ENCODE measurements at regions not wholly inside any gene's neighbourhood (a gene's known extent, or its start where the extent isn't known, plus 50 kb on each side); places are given as distances from the start of the nearest gene placed in this dataset.

DNA sequence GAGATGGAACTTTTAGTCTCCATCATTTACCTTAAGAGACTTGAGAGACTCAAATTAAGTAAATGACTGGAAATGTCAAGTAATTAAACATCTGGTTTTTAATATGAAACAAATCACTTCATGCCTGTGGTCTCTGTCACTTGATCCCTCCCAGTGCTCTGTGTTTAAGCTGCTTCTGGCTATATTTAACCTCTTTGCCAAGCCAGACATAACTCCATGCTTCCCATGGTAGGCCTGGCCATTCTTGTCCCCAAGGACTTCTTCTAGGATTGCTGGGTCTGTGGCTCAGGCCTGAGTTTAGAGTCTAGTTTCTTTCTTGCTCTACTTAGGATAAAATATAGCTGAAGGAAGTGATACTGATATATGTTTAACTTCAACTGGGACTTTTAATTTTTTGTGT is 1013.6 kb downstream of the FLRT2 start:
- no peak overlapping the region for H3K4me3 ChIP-seq (ENCODE audit: low read depth, poor library complexity, severe bottlenecking)
- no peak for DNase-seq (ENCODE audit: low spot score in 2 of 2)
- intact Hi-C loops (cut with DNase I; ENCODE audit: low total_unique reads), result no loop called here
- TF ChIP-seq, protein P1, sequence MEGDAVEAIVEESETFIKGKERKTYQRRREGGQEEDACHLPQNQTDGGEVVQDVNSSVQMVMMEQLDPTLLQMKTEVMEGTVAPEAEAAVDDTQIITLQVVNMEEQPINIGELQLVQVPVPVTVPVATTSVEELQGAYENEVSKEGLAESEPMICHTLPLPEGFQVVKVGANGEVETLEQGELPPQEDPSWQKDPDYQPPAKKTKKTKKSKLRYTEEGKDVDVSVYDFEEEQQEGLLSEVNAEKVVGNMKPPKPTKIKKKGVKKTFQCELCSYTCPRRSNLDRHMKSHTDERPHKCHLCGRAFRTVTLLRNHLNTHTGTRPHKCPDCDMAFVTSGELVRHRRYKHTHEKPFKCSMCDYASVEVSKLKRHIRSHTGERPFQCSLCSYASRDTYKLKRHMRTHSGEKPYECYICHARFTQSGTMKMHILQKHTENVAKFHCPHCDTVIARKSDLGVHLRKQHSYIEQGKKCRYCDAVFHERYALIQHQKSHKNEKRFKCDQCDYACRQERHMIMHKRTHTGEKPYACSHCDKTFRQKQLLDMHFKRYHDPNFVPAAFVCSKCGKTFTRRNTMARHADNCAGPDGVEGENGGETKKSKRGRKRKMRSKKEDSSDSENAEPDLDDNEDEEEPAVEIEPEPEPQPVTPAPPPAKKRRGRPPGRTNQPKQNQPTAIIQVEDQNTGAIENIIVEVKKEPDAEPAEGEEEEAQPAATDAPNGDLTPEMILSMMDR (IDR thresholded peaks at IDR 0.05), result no peak
- no peak for TF ChIP-seq POLR2A (IDR thresholded peaks at IDR 0.05)

DNA sequence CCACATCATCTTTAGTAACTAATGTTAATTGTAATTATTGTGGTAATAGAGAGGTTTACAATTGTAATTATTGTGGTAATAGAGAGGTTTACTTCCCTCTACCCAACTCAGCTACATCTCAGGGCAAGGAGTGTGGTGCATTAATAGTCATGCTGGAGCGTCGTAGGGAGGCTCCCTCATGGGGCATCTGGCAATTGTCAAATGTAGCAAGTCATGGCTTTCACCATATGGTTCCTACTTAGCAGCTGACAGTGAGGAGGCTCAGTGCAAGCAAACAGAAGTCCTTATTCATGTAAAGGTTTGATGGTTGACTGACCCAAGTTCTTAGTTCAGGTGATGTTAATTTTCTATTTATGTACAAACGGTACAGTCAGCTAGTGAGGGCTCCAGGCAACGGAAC is 1012.0 kb downstream of the FLRT2 start:
- DNase-seq (ENCODE audit: low spot score in 2 of 2), result no peak
- H3K4me3 ChIP-seq (ENCODE audit: low read depth, poor library complexity, severe bottlenecking), result no peak overlapping the region
- intact Hi-C loops (cut with DNase I; ENCODE audit: low total_unique reads), result no loop called here
- WGBS, 2 donors, result 82 to 86% methylated on average over 4 of the region's 4 CpGs
- TF ChIP-seq POLR2A (IDR thresholded peaks at IDR 0.05), result no peak
- TF ChIP-seq, protein P1 (IDR thresholded peaks at IDR 0.05), result no peak

DNA sequence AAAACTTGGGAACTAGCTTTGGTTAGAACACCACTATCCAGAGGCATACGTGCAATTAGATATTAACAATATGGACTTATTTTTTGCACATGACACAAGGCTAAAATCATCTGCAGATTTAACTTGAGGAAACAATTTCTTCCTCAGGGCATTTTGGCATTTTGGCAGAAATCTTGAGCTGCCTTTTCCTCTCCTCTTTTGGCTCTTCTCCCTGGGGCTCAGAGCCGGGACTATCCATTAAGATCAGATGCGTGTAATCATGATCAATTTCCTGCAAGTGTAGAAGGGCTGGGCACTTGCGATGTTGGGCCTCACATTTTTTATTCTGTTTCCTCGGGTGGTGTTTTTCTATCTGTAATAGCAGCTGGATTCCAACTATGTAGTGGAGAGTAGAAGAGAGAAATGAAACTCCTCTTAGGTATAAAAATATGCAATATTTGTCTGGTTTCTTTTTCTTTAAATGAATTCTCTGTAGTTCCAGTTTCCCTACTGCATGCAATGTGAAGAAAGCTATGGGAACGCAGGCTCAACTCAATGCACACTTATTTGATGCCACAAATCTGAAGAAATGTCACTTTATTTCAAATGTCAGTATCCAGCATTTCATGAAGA is 1010.8 kb downstream of the FLRT2 start:
- intact Hi-C loops (cut with DNase I; ENCODE audit: low total_unique reads), result no loop called here
- no peak for DNase-seq (ENCODE audit: low spot score in 2 of 2)
- H3K4me3 ChIP-seq (ENCODE audit: low read depth, poor library complexity, severe bottlenecking), result no peak overlapping the region
- 23 to 29% methylated on average over 6 of the region's 6 CpGs for WGBS, 2 donors
- TF ChIP-seq POLR2A (IDR thresholded peaks at IDR 0.05), result no peak
- TF ChIP-seq, protein P1 (IDR thresholded peaks at IDR 0.05), result no peak

DNA sequence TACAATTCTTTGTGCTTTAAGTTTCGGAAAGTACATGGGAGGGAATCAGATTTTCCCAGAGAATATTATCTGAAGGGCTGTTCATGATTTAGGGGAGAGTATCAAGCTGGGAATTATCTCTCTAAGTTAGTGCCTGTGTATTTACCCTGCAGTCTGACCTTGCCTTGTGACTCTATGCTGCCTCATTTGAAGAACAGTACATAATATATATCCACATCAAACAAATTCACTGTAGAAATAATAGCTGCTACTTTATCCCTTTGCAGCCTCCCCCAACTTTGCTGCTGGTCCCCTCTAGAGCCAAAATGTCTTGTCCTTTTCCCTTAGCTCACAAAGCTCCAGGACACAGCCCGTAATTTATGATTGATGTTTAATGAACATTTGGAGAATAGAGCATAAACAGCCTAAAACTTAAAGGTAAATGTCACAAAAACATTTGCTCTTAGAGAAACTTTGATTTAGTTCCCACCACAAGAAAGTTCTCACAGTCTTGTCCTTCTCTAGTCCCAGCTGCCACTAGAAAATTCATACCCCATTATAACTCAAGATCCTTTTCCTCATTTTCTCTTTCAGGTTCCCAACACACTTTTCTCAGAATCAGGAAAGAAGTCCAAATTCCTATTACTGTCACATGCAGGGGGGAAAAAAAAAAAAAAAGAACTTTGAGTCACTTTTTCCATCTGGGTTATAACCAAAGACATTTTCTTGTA is 1009.6 kb downstream of the FLRT2 start:
- WGBS, 2 donors, result 77 to 78% methylated on average over 2 of the region's 2 CpGs
- no peak for DNase-seq (ENCODE audit: low spot score in 2 of 2)
- intact Hi-C loops (cut with DNase I; ENCODE audit: low total_unique reads), result no loop called here
- TF ChIP-seq, protein P1 (IDR thresholded peaks at IDR 0.05), result no peak
- no peak for TF ChIP-seq POLR2A (IDR thresholded peaks at IDR 0.05)
- H3K4me3 ChIP-seq (ENCODE audit: low read depth, poor library complexity, severe bottlenecking), result no peak overlapping the region

DNA sequence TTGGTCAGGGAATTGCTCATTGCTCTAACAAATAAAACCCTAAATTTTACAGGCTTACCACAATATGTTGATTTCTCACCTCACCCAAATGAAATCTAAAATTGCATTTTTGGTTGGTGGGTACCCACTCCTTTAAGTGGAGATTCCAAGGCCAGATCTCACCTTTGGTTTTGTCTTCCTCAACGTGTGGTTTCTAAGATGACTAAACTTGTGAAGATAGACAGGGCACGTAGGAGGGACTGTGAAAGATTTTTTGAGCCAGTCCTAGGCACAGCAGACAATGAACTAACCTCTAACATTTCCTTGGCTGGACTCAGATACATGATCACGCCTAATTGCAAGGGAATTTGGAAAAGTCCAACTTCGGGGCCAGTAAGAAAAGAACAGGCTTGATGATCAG is 1003.9 kb downstream of the FLRT2 start:
- WGBS, 2 donors, result 82 to 85% methylated on average over 4 of the region's 4 CpGs
- H3K4me3 ChIP-seq (ENCODE audit: low read depth, poor library complexity, severe bottlenecking), result no peak overlapping the region
- no peak for TF ChIP-seq POLR2A (IDR thresholded peaks at IDR 0.05)
- TF ChIP-seq, protein P1 (IDR thresholded peaks at IDR 0.05), result no peak
- DNase-seq (ENCODE audit: low spot score in 2 of 2), result no peak
- intact Hi-C loops (cut with DNase I; ENCODE audit: low total_unique reads), result no loop called here

DNA sequence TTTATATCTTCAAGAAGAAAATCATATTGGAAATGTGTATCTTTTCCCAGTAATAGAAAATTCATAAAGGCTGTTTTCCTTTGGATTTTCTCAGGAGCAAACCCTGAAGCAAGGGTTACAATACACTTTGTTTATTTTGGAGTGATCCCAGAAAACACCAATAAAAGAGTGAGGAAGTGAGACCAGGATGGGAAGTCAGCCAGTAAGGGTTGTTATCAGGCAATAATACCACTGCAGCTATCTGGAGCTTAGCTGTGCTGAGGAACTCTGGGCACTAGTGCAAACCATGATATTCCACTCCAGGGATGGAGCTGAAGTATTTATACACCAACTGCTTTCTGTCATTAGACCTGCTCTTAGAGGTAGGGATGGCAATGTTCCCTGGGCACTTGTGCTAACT is 1002.3 kb downstream of the FLRT2 start:
- no peak overlapping the region for H3K4me3 ChIP-seq (ENCODE audit: low read depth, poor library complexity, severe bottlenecking)
- no peak for TF ChIP-seq POLR2A (IDR thresholded peaks at IDR 0.05)
- TF ChIP-seq, protein P1 (IDR thresholded peaks at IDR 0.05), result no peak
- intact Hi-C loops (cut with DNase I; ENCODE audit: low total_unique reads), result no loop called here
- DNase-seq (ENCODE audit: low spot score in 2 of 2), result no peak
